SK-N-SH (cell line): ENCODE measurements at regions not wholly inside any gene's neighbourhood (a gene's known extent, or its start where the extent isn't known, plus 50 kb on each side); places are given as distances from the start of the nearest gene placed in this dataset.

Experiments
- CTCF ChIA-PET: fragments of 300-600, 350-600 bp; formaldehyde crosslinking; extraction: SDS; loops from one replicate; lab custom pipeline; 2021; lab: Yijun Ruan, JAX
- POLR2A ChIA-PET: fragments of 350-600 bp; sonication (Branson Sonifier 250); formaldehyde crosslinking; extraction: SDS; loops from one replicate; lab custom pipeline; 2020; ENCODE audit warnings: antibody characterized with exemption, inconsistent platforms; lab: Yijun Ruan, JAX
- DNase-seq: peaks from one replicate; pipeline ENCODE4 v3.0.0; 2012
- H2AFZ ChIP-seq: fragments of 200-600 bp; sonication (generic); 2 replicates; pipeline ENCODE4 v1.8.1; 2016; ENCODE audit warnings: antibody characterized with exemption, mild to moderate bottlenecking, low read depth
- H3F3A ChIP-seq: fragments of 200-600 bp; sonication (generic); replicated peaks from 2 replicates; pipeline ENCODE3; 2016; ENCODE audit warnings: antibody characterized with exemption, mild to moderate bottlenecking; ENCODE audit not compliant: insufficient read depth
- H3K27ac ChIP-seq, 2 experiments: fragments of 200-500 bp in 1 of 2; fragments of 200-600 bp in 1 of 2; sonication (Bioruptor generic) in 1 of 2; sonication (generic), shearing (Covaris generic) in 1 of 2; 2 replicates each; pipeline versions ENCODE4 v1.5.1 to v1.6.1; 2014 to 2016; ENCODE audit warnings: low read depth in 2 of 2, inconsistent platforms in 1 of 2, low read length in 1 of 2, mild to moderate bottlenecking in 1 of 2, mixed read lengths in 1 of 2
- H3K27me3 ChIP-seq: fragments of 200-600 bp; sonication (generic), shearing (Covaris generic); 2 replicates; pipeline ENCODE4 v1.6.1; 2016; ENCODE audit warnings: mixed run types; ENCODE audit not compliant: insufficient read depth
- H3K36me3 ChIP-seq, 2 experiments: fragments of 200-500 bp in 1 of 2; fragments of 200-600 bp in 1 of 2; sonication (Bioruptor generic) in 1 of 2; sonication (generic) in 1 of 2; replicated peaks in 1 of 2; 2 replicates each; pipeline versions ENCODE3 to v1.5.1; 2014 to 2016; ENCODE audit warnings: low read length in 1 of 2, mild to moderate bottlenecking in 1 of 2; ENCODE audit not compliant: insufficient read depth in 2 of 2, control insufficient read depth in 1 of 2
- H3K4me1 ChIP-seq, 2 experiments: fragments of 200-500 bp in 1 of 2; fragments of 200-600 bp in 1 of 2; sonication (Bioruptor generic) in 1 of 2; sonication (generic), shearing (Covaris generic) in 1 of 2; 2 replicates each; pipeline versions ENCODE4 v1.5.1 to v1.6.1; 2014 to 2016; ENCODE audit warnings: low read depth in 1 of 2, low read length in 1 of 2, mixed run types in 1 of 2; ENCODE audit not compliant: insufficient read depth in 2 of 2, control insufficient read depth in 1 of 2
- H3K4me2 ChIP-seq: fragments of 200-600 bp; sonication (generic), shearing (Covaris generic); 2 replicates; pipeline ENCODE4 v1.6.1; 2017; ENCODE audit warnings: mixed run types
- H3K4me3 ChIP-seq, 2 experiments: fragments of 200-500 bp in 1 of 2; fragments of 200-600 bp in 1 of 2; sonication (Bioruptor generic) in 1 of 2; sonication (generic), shearing (Covaris generic) in 1 of 2; 2 replicates each; pipeline versions ENCODE4 v1.5.1 to v1.8.1; 2014 to 2016; ENCODE audit warnings: low read depth in 2 of 2, inconsistent platforms in 1 of 2, low read length in 1 of 2, mild to moderate bottlenecking in 1 of 2, mixed read lengths in 1 of 2, moderate library complexity in 1 of 2
- H3K79me2 ChIP-seq: fragments of 200-600 bp; sonication (generic); 2 replicates; pipeline ENCODE4 v1.8.1; 2017; ENCODE audit warnings: mild to moderate bottlenecking; ENCODE audit not compliant: insufficient read depth
- H3K9ac ChIP-seq: fragments of 200-600 bp; sonication (generic); 2 replicates; pipeline ENCODE4 v1.6.1; 2017; ENCODE audit warnings: mixed run types
- H3K9me2 ChIP-seq: fragments of 200-600 bp; sonication (generic); 2 replicates; pipeline ENCODE4 v1.6.1; 2017; ENCODE audit warnings: mixed run types
- H3K9me3 ChIP-seq: fragments of 200-600 bp; sonication (generic); 2 replicates; pipeline ENCODE4 v1.6.1; 2017; ENCODE audit warnings: mixed run types, mild to moderate bottlenecking, moderate library complexity
- H4K20me1 ChIP-seq: fragments of 200-600 bp; sonication (generic); 2 replicates; pipeline ENCODE4 v1.6.1; 2017; ENCODE audit warnings: mild to moderate bottlenecking, mixed run types; ENCODE audit not compliant: insufficient read depth
- CHD2 ChIP-seq: fragments of 150-350 bp; IDR thresholded peaks from 2 replicates; pipeline ENCODE4 v1.6.1; 2018; ENCODE audit warnings: low read length; ENCODE audit not compliant: partially characterized antibody
- EP300 ChIP-seq, 2 experiments: IDR thresholded peaks; 2 replicates each; pipeline versions ENCODE4 v1.4.0 to v1.6.1; 2012; ENCODE audit warnings: borderline replicate concordance in 1 of 2, low read depth in 1 of 2, low read length in 1 of 2
- FOXM1 ChIP-seq: IDR thresholded peaks from 2 replicates; pipeline ENCODE4 v1.4.0; 2012; ENCODE audit warnings: low read depth, mild to moderate bottlenecking
- GATA2 ChIP-seq: sonication (generic); formaldehyde crosslinking; IDR thresholded peaks from 2 replicates; pipeline ENCODE4 v1.5.0; 2020; ENCODE audit warnings: mild to moderate bottlenecking, missing genetic modification reagents
- MEF2A ChIP-seq: IDR thresholded peaks from 2 replicates; pipeline ENCODE4 v1.4.0; 2012; ENCODE audit warnings: low read depth, borderline replicate concordance
- MXI1 ChIP-seq: IDR thresholded peaks from 2 replicates; pipeline ENCODE4 v1.6.1; 2012; ENCODE audit warnings: mild to moderate bottlenecking, low read depth, low read length, improper control_type of control experiment
- NFIC ChIP-seq: IDR thresholded peaks from 2 replicates; pipeline ENCODE4 v1.4.0; 2012; ENCODE audit warnings: borderline replicate concordance
- RAD21 ChIP-seq: IDR thresholded peaks from 2 replicates; pipeline ENCODE4 v1.6.1; 2012; ENCODE audit warnings: mild to moderate bottlenecking, low read length
- RCOR1 ChIP-seq: fragments of 150-350 bp; IDR thresholded peaks from 2 replicates; pipeline ENCODE4 v1.6.1; 2017; ENCODE audit warnings: antibody characterized with exemption, low read length
- RFX5 ChIP-seq: IDR thresholded peaks from 2 replicates; pipeline ENCODE4 v1.6.1; 2012; ENCODE audit warnings: mild to moderate bottlenecking, improper control_type of control experiment, low read length
- SIN3A ChIP-seq: IDR thresholded peaks from 2 replicates; pipeline ENCODE4 v1.6.1; 2012; ENCODE audit warnings: low read depth, mild to moderate bottlenecking, low read length, moderate library complexity, borderline replicate concordance
- TAF1 ChIP-seq: IDR thresholded peaks from 2 replicates; pipeline ENCODE4 v1.6.1; 2012; ENCODE audit warnings: low read depth, mild to moderate bottlenecking, low read length, moderate library complexity, borderline replicate concordance
- TCF12 ChIP-seq: IDR thresholded peaks from 2 replicates; pipeline ENCODE4 v1.4.0; 2012
- WGBS: methylation state at CpG from one replicate; pipeline ENCODE4 v1.1.6; 2017; ENCODE audit warnings: low lambda C conversion rate; 5-methylcytosine and 5-hydroxymethylcytosine counted together
- TF ChIP-seq, protein P1 (sequence below): fragments of 150-350 bp; IDR thresholded peaks from 2 replicates; pipeline ENCODE4 v1.6.1; 2016; ENCODE audit warnings: mild to moderate bottlenecking, low read depth, low read length

DNA sequence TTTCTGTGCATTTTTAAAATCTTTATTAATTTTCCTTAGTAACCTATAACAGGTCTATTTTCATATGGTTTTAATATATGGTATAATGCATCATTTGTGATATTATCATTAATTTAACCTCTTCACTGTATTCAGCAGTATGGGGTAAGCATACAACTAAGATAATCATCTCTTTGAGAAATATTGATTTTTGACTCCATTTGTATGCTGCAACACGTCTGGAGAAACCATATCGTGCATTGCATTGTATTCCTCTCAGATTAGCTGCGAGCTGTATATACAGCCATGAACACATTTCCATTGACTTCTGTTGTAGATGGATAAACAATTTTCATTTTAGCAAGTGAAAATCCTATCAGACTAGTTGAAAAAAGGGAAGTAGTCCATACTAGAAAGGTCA lies 2275.8 kb upstream of the PCDH20 start:
- Histone ChIP-seq H3F3A (peaks cover under 1% of the 10 kb centered on the region), H3K36me3 (no peaks in the 10 kb centered on the region), H3K27ac (peak overlapping the region in 1 of 2 experiments; percentile 92; a peak in 2 of 4 replicates), H3K27me3 (no peaks in the 10 kb centered on the region), H3K4me1 (peaks cover 0 to 3% of the 10 kb centered on the region in 2 experiments; a peak in 2 of 4 replicates), H3K9me3 (no peaks in the 10 kb centered on the region), H3K9ac (no peak overlapping the region), H3K79me2 (no peaks in the 10 kb centered on the region), H4K20me1 (no peaks in the 10 kb centered on the region), H3K4me2 (no peak overlapping the region), H2AFZ (no peak overlapping the region), H3K9me2 (no peaks in the 10 kb centered on the region), H3K4me3 (no peak overlapping the region)
- DNase-seq, result peak; percentile 27
- ChIA-PET CTCF (interaction anchor here (1.6 kb wide), 1 partner anchor 9 kb away, joined by 6 read pairs; no protein-coding TSS in a partner anchor), POLR2A (no interaction called here)
- WGBS, result 20% methylated on average over 3 of the region's 3 CpGs
- TF ChIP-seq, protein P1, sequence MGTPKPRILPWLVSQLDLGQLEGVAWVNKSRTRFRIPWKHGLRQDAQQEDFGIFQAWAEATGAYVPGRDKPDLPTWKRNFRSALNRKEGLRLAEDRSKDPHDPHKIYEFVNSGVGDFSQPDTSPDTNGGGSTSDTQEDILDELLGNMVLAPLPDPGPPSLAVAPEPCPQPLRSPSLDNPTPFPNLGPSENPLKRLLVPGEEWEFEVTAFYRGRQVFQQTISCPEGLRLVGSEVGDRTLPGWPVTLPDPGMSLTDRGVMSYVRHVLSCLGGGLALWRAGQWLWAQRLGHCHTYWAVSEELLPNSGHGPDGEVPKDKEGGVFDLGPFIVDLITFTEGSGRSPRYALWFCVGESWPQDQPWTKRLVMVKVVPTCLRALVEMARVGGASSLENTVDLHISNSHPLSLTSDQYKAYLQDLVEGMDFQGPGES, result no peak
- peak; percentile 62 for TF ChIP-seq GATA2 (CRISPR knock-in tag)
- peak; percentile 33 for TF ChIP-seq CHD2
- peak; percentile 29; the same call in 1 of the 2 replicates for TF ChIP-seq RAD21
- no peak for TF ChIP-seq FOXM1
- peak in 1 of 2 experiments; percentile 80; a peak in 2 of 4 replicates for TF ChIP-seq EP300 (IDR thresholded peaks at IDR 0.05; ENCODE audit: borderline replicate concordance in 1 of 2, low read depth in 1 of 2, low read length in 1 of 2)
- TF ChIP-seq RFX5, result no peak
- no peak for TF ChIP-seq NFIC

DNA sequence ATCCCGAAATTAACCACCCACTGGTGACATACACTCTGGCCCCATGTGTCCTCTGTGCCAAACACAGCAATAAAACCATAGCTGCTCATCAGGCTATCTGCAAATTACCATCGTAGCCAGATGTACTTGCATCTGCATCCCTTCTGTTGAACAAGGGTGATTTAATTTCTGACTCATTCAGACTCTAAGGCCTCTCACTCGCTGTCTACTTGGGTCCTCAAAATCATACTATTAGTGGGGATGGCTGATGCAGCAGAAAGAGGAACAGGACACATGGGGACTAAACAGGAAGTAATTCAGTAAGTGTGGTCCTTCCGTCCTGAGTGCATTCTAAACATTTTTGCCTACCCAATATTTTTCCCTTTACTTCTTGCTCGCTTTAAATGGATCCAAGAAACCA lies 2275.0 kb upstream of the PCDH20 start:
- Histone ChIP-seq H3K4me2 (no peak overlapping the region), H3K9me2 (no peaks in the 10 kb centered on the region), H3K27ac (peak overlapping the region in 1 of 2 experiments; percentile 92; a peak in 2 of 4 replicates), H3K79me2 (no peaks in the 10 kb centered on the region), H3K4me1 (peaks cover 0 to 3% of the 10 kb centered on the region in 2 experiments; a peak in 2 of 4 replicates), H3K9me3 (no peaks in the 10 kb centered on the region), H3K9ac (no peak overlapping the region), H4K20me1 (no peaks in the 10 kb centered on the region), H3K4me3 (no peak overlapping the region), H3K27me3 (no peaks in the 10 kb centered on the region), H2AFZ (no peak overlapping the region), H3K36me3 (no peaks in the 10 kb centered on the region), H3F3A (no peaks in the 10 kb centered on the region)
- TF ChIP-seq GATA2 (CRISPR knock-in tag) (peak; percentile 73), TCF12 (peak; percentile 12; the same call in 1 of the 2 replicates), TAF1 (no peak), RAD21 (peak; percentile 28), MEF2A (no peak), RCOR1 (peak; percentile 73), FOXM1 (no peak), MXI1 (peak; percentile 24; the same call in 1 of the 2 replicates), CHD2 (peak; percentile 71), EP300 (IDR thresholded peaks at IDR 0.05; ENCODE audit: borderline replicate concordance in 1 of 2, low read depth in 1 of 2, low read length in 1 of 2) (peak in 1 of 2 experiments; percentile 87; a peak in 2 of 4 replicates), SIN3A (no peak)
- CTCF ChIA-PET, result no interaction called here
- 29% methylated on average over 5 of the region's 5 CpGs for whole genome bisulfite sequencing
- POLR2A ChIA-PET, result no interaction called here
- peak; percentile 56 for DNase-seq
